NCI-H748 (cell line): ENCODE measurements at regions not wholly inside any gene's neighbourhood (a gene's known extent, or its start where the extent isn't known, plus 50 kb on each side); places are given as distances from the start of the nearest gene placed in this dataset.

Experiments
- DNase-seq: peaks from one replicate; lab custom pipeline; 2025; ENCODE audit not compliant: unreplicated experiment; lab: John Stamatoyannopoulos, UW

GRCh38 chr9:14433351-14434157 lies 119.6 kb upstream of the NFIB start:
- DNase-seq: peak; percentile 69

DNA sequence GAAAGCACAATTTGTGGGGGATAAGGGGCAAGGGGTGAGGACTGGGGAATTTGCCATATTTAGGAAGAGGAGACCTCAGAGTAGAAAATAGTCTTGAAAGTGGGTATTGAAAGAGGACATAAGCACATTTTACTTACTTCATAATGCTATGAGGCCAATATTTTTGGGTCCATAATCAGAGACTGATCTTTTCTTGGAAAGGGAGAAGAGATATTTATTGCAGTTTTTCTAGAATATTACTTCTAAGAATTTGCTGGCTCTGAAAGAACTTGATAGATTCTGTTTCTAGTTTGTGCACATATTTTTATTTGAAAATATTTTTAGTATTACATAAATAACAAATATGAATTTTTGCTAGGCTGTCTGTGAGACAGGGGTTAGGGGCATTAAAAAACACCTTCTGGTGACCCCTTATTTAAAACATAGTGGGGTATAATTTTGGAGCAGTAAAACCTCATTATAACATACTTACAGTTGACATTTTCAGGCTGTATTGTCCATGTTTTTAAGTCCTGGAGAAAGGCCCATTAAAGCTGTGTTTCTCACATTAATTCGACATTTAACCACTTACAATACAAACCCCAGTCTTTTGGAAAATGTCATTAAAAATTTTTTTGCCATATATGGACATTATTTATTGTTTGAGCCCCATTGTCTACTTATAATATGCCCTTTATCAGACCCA lies 118.9 kb upstream of the NFIB start:
- no peak for DNase-seq

- DNase-seq: peak; percentile 87
Observed at GRCh38 chr9:14428781-14429230, 114.9 kb upstream of the NFIB start.

DNA sequence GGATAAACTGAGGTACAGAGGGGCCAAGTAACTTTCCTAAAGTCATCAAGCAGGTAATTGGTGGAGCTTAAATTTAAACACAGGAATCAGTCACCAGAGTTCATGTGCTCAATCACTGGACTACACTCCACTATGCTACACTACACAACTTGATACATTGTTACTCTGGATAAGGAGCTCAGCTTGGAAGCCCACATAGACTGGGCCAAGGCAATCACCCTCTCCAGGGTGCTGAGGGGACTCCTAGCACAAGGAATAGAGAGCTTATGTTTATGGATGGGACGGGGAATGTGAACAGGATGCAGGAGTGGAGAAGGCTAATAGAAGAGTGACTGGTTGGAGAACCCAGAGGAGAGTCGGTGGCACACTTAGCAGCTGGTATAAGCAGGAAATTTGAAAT lies 113.5 kb upstream of the NFIB start:
- DNase-seq: no peak

DNA sequence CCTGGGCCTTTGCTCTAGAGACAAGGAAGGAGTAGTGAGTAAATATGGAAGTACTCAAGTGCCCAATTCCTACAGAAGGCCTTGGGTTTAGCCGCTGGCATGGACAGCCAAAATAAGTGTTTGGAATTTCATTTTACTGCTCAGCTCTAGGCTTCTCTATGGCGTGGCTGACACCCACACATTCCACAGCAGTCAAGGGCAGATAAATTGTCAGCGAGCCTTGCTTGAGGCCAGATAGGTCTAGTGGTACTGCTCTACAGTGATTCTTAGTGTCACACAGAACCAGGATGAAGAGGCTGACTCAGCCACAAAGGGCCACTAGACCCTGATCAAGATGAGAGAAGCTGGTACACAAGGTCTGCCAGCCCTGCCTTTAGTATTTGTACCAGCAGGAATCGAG lies 111.0 kb upstream of the NFIB start:
- no peak for DNase-seq

- no peak for DNase-seq
Observed at GRCh38 chr9:14424289-14424688, 110.3 kb upstream of the NFIB start.

DNA sequence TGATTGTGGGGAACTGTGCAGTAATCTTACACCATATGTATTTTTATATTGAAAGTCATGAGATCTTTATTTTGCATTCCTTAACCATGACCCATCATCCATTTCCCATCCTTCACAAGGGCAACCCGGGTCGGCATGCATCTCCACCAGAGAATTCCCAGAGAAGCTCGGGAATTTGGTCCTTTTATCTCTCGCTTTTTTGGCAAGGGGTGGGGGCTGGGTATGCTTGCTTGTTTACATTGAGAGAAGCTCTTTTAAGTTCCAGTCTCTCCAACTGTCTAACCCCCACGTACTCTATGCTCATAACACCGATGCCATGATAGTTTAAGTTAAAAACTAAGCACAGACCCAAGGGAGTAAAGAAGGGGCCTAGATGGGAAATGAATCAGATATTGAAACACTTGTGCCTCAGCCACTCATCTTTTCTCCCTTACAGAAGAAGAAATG lies 109.9 kb upstream of the NFIB start:
- DNase-seq: no peak

DNA sequence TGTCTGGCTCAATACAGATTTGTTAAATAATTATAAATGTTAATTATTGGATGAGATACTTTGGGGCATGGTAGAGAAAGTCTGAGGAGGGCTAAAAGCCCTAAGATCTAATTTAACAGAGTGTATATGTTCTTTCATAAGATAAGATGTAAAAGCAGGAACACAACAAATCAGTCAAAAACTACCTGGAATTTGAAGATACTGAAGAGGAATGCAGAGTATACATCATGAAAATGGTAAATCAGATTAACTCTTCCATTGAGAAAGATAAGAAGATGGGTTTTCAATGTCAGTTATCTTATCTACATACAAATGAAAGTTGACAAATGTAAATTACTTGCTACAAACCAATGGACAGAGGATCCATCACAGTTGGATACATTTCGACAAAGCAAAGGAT lies 107.3 kb upstream of the NFIB start:
- no peak for DNase-seq

DNA sequence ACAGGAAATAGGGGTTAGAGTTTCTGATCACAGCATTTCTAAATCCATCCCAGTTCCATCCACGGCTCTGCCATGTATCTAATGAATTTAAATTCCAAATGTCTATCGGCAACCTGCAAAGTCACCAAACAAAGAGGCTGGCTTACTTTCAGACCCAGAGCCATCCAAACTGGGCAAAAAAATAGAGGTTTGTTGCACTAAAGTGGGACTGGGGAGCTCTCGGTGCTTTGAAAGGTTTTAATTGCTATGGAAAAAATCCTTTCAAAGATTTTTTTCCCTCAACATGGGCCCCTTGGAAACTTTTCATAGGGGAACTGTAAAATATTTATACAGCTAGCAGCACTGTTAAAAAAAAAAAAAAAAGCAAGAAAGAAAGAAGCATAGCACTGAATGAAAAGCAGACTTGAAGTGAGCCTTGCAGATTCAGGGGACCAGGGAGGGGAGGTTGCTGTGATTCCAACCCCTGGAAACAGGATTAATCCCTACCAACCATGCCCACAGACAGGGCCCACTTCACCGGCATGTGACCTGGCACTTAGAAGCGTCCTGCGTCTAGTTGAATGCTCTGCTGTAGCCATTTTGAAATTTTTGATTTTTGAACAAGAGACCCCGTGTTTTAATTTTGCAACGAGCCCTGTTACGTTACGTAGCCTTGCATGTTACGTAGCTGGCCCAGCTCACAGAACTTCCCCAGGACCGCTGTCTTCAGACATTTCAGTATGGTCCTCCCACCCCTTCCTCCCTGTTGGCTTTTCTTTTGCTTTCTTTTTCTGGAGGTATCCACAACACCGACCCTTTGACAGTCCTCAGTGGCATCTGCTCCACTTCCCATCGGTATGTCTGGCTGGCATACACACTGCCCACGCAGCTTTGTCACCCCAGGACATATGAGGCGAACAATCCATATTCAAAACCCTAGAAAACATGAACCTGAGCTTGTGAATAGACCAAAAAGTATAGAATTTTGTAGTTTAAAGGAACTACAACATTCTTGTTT lies 105.3 kb upstream of the NFIB start:
- no peak for DNase-seq

GRCh38 chr9:14418301-14418940 lies 104.5 kb upstream of the NFIB start:
- DNase-seq: no peak

DNA sequence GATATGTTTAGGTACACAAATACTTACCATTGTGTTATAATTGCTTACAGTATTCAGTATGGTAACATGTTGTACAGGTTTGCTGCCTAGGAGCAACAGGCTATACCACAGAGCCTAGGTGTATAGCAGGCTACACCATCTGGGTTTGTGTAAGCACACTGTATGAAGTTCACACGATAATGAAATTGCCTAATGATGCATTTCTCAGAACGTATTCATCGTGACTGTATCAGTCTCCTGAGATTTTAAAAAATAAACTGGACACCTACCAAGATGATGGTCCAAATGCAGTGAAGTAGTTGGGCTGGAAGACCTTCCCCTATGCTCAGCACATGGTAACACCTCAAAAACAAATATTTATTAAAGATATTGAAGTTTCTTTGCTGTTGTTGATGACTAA lies 103.3 kb upstream of the NFIB start:
- no peak for DNase-seq

- DNase-seq: no peak
Observed at GRCh38 chr9:14415947-14416346, 102.0 kb upstream of the NFIB start.

DNA sequence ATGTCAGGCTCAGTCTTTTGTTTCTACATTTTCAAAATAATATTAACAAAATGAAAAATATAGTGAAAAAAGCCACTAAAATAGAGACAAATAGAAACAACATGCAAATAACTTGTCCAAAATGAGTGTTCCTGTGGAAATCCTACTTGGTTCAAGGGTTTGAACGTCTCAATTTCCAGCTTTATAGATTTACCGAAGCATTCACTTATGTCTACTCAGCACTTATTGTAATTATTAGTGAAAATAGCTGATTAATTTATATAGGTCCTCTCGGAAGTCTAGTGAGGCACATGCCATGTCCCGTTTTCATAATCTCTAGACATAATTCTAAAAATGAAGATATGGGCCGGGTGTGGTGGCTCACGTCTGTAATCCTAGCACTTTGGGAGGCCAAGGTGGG lies 99.9 kb upstream of the NFIB start:
- no peak for DNase-seq

GRCh38 chr9:14412775-14413174 lies 98.8 kb upstream of the NFIB start:
- DNase-seq: peak; percentile 46

- no peak for DNase-seq
Observed at GRCh38 chr9:14406463-14406862, 92.5 kb upstream of the NFIB start.

- no peak for DNase-seq
Observed at GRCh38 chr9:14405176-14405706, 91.3 kb upstream of the NFIB start.

DNA sequence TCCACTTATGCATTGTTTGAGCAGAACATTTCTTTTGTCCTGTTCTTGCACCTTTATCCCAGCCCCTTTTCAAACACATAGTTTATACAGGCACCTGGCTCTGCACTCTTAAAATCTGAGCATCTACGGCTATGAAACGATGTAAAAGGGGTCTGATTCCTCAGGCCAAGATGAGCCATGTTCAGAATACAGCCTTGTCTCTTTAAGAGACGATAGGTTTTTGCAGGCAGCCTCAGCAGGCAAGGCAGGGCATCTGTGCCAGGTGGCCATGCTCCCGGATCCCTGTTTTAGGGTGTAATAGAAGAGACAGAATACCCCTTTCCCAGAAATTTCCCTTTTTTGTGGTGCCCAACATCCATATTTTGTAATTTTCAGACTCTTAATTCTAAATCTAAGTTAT lies 89.1 kb upstream of the NFIB start:
- DNase-seq: peak; percentile 69

GRCh38 chr9:14402583-14402982 lies 88.6 kb upstream of the NFIB start:
- no peak for DNase-seq

GRCh38 chr9:14401911-14402310 lies 88.0 kb upstream of the NFIB start:
- no peak for DNase-seq

GRCh38 chr9:14400658-14400995 lies 86.7 kb upstream of the NFIB start:
- DNase-seq: peak; percentile 96
